ENCODE measurements at regions not wholly inside any gene's neighbourhood (a gene's known extent, or its start where the extent isn't known, plus 50 kb on each side); places are given as distances from the start of the nearest gene placed in this dataset.

DNA sequence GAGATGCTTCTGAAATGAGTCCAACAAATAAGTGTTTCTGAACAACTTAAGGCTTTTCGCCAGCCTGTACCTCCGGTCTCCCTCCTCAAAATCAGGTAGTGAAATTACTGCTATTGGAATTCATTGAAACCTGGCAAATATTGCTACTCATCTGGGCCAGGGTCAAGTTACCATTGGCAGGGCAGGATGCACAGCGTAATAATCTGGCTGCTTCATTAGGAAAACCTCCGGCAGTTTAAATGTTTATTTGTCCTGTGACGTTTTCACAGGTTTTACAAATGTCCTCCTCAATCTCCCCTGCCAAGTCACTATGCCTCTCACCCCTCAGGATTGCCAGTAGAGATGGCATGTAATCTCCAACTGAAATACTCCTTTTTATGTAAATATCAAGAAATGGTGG lies 92.6 kb upstream of the KDR start:
- H3K27me3 ChIP-seq (replicated peaks; ENCODE audit: insufficient read depth, low read depth, low read length, poor library complexity), result no peaks in the 10 kb centered on the region
- H3K4me1 ChIP-seq (ENCODE audit: insufficient read depth, low read length, poor library complexity, severe bottlenecking), result no peaks in the 10 kb centered on the region
- H3K4me3 ChIP-seq (ENCODE audit: low read depth, low read length, poor library complexity, severe bottlenecking), result no peak overlapping the region
- H3K36me3 ChIP-seq (ENCODE audit: insufficient read depth, low read length, poor library complexity, severe bottlenecking), result no peaks in the 10 kb centered on the region
- ChIA-PET POLR2A (ENCODE audit: low non-redundant PET) (no interaction called here), CTCF (no interaction called here)
- intact Hi-C loops (cut with micrococcal nuclease; ENCODE audit: unreplicated experiment), result no loop called here
- no peak for DNase-seq (ENCODE audit: low spot score)
- H3K9me3 ChIP-seq (ENCODE audit: low read depth, low read length, poor library complexity, severe bottlenecking), result no peaks in the 10 kb centered on the region
- no peak for TF ChIP-seq CTCF (conservative IDR thresholded peaks at IDR 0.05; ENCODE audit: low read depth, low read length)
- TF ChIP-seq EZH2 (IDR thresholded peaks at IDR 0.05; ENCODE audit: borderline replicate concordance, low read depth, low read length, poor library complexity, severe bottlenecking), result no peak
- BruUV-seq (replicated peaks), result no TSS peak
- H3K27ac ChIP-seq (ENCODE audit: low read depth, low read length, poor library complexity, severe bottlenecking), result no peak overlapping the region

DNA sequence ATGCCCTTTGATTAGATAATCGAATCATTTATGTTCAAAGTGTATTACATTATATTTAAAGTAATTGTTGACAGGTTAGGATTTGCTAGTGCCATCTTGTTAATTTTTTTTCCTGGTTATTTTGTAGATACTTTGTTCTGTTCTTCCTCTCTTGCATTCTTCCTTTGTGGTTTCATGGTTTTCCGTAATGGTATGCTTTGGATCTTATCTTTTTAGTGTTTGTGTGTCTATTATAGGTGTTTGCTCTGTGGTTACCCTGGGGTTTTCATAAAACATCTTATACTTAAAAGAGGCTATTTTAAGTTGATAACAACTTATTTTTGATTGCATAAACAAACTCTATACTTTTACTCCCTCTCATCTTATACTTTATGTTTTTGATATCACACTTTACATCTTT lies 108.2 kb upstream of the SRD5A3 start:
- Histone ChIP-seq H3K36me3 (ENCODE audit: insufficient read depth, low read length, poor library complexity, severe bottlenecking) (no peaks in the 10 kb centered on the region), H3K27me3 (replicated peaks; ENCODE audit: insufficient read depth, low read depth, low read length, poor library complexity) (no peaks in the 10 kb centered on the region), H3K27ac (ENCODE audit: low read depth, low read length, poor library complexity, severe bottlenecking) (no peak overlapping the region), H3K4me3 (ENCODE audit: low read depth, low read length, poor library complexity, severe bottlenecking) (no peak overlapping the region), H3K9me3 (ENCODE audit: low read depth, low read length, poor library complexity, severe bottlenecking) (no peaks in the 10 kb centered on the region), H3K4me1 (ENCODE audit: insufficient read depth, low read length, poor library complexity, severe bottlenecking) (no peaks in the 10 kb centered on the region)
- DNase-seq (ENCODE audit: low spot score), result no peak
- CTCF ChIA-PET, result no interaction called here
- TF ChIP-seq EZH2 (IDR thresholded peaks at IDR 0.05; ENCODE audit: borderline replicate concordance, low read depth, low read length, poor library complexity, severe bottlenecking), result no peak
- TF ChIP-seq CTCF (conservative IDR thresholded peaks at IDR 0.05; ENCODE audit: low read depth, low read length), result no peak
- intact Hi-C loops (cut with micrococcal nuclease; ENCODE audit: unreplicated experiment), result no loop called here
- POLR2A ChIA-PET (ENCODE audit: low non-redundant PET), result no interaction called here
- BruUV-seq (replicated peaks), result no TSS peak

DNA sequence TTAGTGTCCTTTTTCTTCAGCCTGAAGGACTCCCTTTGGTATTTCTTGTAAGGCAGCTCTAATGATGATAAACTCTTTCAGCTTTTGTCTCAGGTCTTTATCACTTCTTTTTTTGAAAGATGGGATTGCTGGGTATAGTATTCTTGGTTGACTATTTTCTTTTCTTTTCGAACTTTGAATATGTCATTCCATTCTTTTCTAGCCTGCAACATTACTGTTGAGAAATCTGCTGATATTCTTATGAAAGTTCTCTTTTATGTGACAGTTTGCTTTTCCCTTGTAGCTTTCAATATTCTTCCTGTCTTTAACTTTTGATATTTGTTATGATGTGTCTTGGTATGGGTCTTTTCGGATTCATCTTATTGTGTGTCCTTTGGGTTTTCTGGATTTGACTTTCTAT lies 107.6 kb upstream of the SRD5A3 start:
- intact Hi-C loops (cut with micrococcal nuclease; ENCODE audit: unreplicated experiment), result no loop called here
- Histone ChIP-seq H3K27ac (ENCODE audit: low read depth, low read length, poor library complexity, severe bottlenecking) (no peak overlapping the region), H3K9me3 (ENCODE audit: low read depth, low read length, poor library complexity, severe bottlenecking) (no peaks in the 10 kb centered on the region), H3K4me1 (ENCODE audit: insufficient read depth, low read length, poor library complexity, severe bottlenecking) (no peaks in the 10 kb centered on the region), H3K36me3 (ENCODE audit: insufficient read depth, low read length, poor library complexity, severe bottlenecking) (no peaks in the 10 kb centered on the region), H3K4me3 (ENCODE audit: low read depth, low read length, poor library complexity, severe bottlenecking) (no peak overlapping the region), H3K27me3 (replicated peaks; ENCODE audit: insufficient read depth, low read depth, low read length, poor library complexity) (no peaks in the 10 kb centered on the region)
- ChIA-PET CTCF (no interaction called here), POLR2A (ENCODE audit: low non-redundant PET) (no interaction called here)
- TF ChIP-seq EZH2 (IDR thresholded peaks at IDR 0.05; ENCODE audit: borderline replicate concordance, low read depth, low read length, poor library complexity, severe bottlenecking) (no peak), CTCF (conservative IDR thresholded peaks at IDR 0.05; ENCODE audit: low read depth, low read length) (no peak)
- BruUV-seq (replicated peaks), result no TSS peak
- no peak for DNase-seq (ENCODE audit: low spot score)

Data from A673 (cell line).